B cell (primary cell): ENCODE measurements at regions not wholly inside any gene's neighbourhood (a gene's known extent, or its start where the extent isn't known, plus 50 kb on each side); places are given as distances from the start of the nearest gene placed in this dataset.

Source experiments
- ATAC-seq: fragments of 200-7000 bp; cut with Tn5 transposase; one replicate; pipeline ENCODE4 v1.10.0; 2021; ENCODE audit warnings: low read depth, mild to moderate bottlenecking, moderate number of reproducible peaks, moderate library complexity
- CTCF ChIA-PET: fragments of 350-600 bp; sonication (Branson Sonifier 250); formaldehyde crosslinking; loops from one replicate; lab custom pipeline; 2021; ENCODE audit warnings: antibody characterized with exemption, inconsistent platforms; lab: Charles Lee
- POLR2A ChIA-PET: fragments of 350-600 bp; sonication (Branson Sonifier 250); formaldehyde crosslinking; loops from one replicate; lab custom pipeline; 2021; ENCODE audit warnings: antibody characterized with exemption; lab: Charles Lee
- DNase-seq: peaks from one replicate; pipeline ENCODE4 v3.0.0; 2013
- H2AFZ ChIP-seq: 2 replicates; pipeline ENCODE4 v1.6.1; 2012; ENCODE audit warnings: mild to moderate bottlenecking, low read depth, low read length; ENCODE audit not compliant: insufficient read depth, poor library complexity, severe bottlenecking
- H3K27ac ChIP-seq, 2 donors: 1 replicate in 1 of 2; 2 replicates in 1 of 2; pipeline ENCODE4 v1.5.1; 2012 to 2013; ENCODE audit warnings: low read length in 2 of 2, mild to moderate bottlenecking in 2 of 2, moderate library complexity in 1 of 2
- H3K27me3 ChIP-seq, 4 experiments: fragments of 200-600 bp in 1 of 4; sonication (generic) in 1 of 4; replicated peaks in 1 of 4; 1 replicate in 2 of 4; 2 replicates in 2 of 4; pipeline versions ENCODE4 v1.6.1 to v1.7.0; 2013 to 2016; ENCODE audit warnings: low read length in 3 of 4, mild to moderate bottlenecking in 2 of 4, mixed read lengths in 1 of 4, moderate library complexity in 1 of 4; ENCODE audit not compliant: insufficient read depth in 4 of 4, control insufficient read depth in 3 of 4; ENCODE audit errors: control extremely low read depth in 1 of 4
- H3K36me3 ChIP-seq, 2 experiments: replicated peaks in 1 of 2; 1 replicate in 1 of 2; 2 replicates in 1 of 2; pipeline versions ENCODE4 v1.6.1 to v1.7.1; 2013; ENCODE audit warnings: low read length in 1 of 2; ENCODE audit not compliant: insufficient read depth in 2 of 2, control insufficient read depth in 1 of 2; ENCODE audit errors: control extremely low read depth in 1 of 2, extremely low read depth in 1 of 2
- H3K4me1 ChIP-seq, 2 donors: fragments of 200-600 bp in 1 of 2; sonication (generic) in 1 of 2; 1 replicate in 1 of 2; 2 replicates in 1 of 2; pipeline versions ENCODE4 v1.5.1 to v1.6.1; 2013 to 2017; ENCODE audit warnings: low read length in 2 of 2; ENCODE audit not compliant: control insufficient read depth in 2 of 2, insufficient read depth in 2 of 2
- H3K4me2 ChIP-seq: replicated peaks from 2 replicates; pipeline ENCODE3; 2012; ENCODE audit warnings: mild to moderate bottlenecking, low read depth, low read length; ENCODE audit not compliant: poor library complexity, severe bottlenecking
- H3K4me3 ChIP-seq, 5 experiments: fragments of 200-600 bp in 1 of 5; sonication (generic) in 1 of 5; 1 replicate in 3 of 5; 2 replicates in 2 of 5; pipeline versions ENCODE4 v1.5.1 to v1.7.0; 2011 to 2016; ENCODE audit warnings: low read length in 4 of 5, mild to moderate bottlenecking in 4 of 5, low read depth in 2 of 5, control low read depth in 1 of 5, moderate library complexity in 1 of 5; ENCODE audit not compliant: insufficient read depth in 1 of 5; ENCODE audit errors: control extremely low read depth in 1 of 5, extremely low read depth in 1 of 5
- H3K79me2 ChIP-seq: fragments of 200-600 bp; sonication (generic); one replicate; pipeline ENCODE4 v1.6.0; 2016; ENCODE audit warnings: low read length; ENCODE audit not compliant: control insufficient read depth, insufficient read depth
- H3K9ac ChIP-seq: fragments of 200-600 bp; sonication (generic); 2 replicates; pipeline ENCODE4 v1.6.1; 2017; ENCODE audit warnings: mild to moderate bottlenecking, low read length, moderate library complexity
- H3K9me3 ChIP-seq, 3 donors: one replicate each; pipeline versions ENCODE4 v1.6.1 to v1.7.1; 2013; ENCODE audit warnings: low read length in 2 of 3; ENCODE audit not compliant: control insufficient read depth in 2 of 3, insufficient read depth in 1 of 3; ENCODE audit errors: control extremely low read depth in 1 of 3
- H4K20me1 ChIP-seq: 2 replicates; pipeline ENCODE4 v1.6.0; 2012; ENCODE audit warnings: mild to moderate bottlenecking, low read length; ENCODE audit not compliant: insufficient read depth, control insufficient read depth, poor library complexity, severe bottlenecking
- H3K27ac Mint-ChIP-seq: one replicate; pipeline ENCODE4 v1.8.0; 2021; ENCODE audit warnings: mixed read lengths
- H3K27me3 Mint-ChIP-seq: one replicate; pipeline ENCODE4 v1.8.0; 2021; ENCODE audit warnings: mixed read lengths
- H3K4me1 Mint-ChIP-seq: one replicate; pipeline ENCODE4 v1.8.0; 2021; ENCODE audit warnings: mixed read lengths
- H3K4me3 Mint-ChIP-seq: one replicate; pipeline ENCODE4 v1.8.0; 2021; ENCODE audit warnings: mixed read lengths
- H3K9me3 Mint-ChIP-seq: one replicate; pipeline ENCODE4 v1.8.0; 2022; ENCODE audit warnings: mixed read lengths; ENCODE audit not compliant: insufficient read depth
- CTCF ChIP-seq: fragments of 200-600 bp; IDR thresholded peaks from one replicate; pipeline ENCODE4 v1.8.0; 2022; ENCODE audit warnings: antibody characterized with exemption, mild to moderate bottlenecking
- EZH2 ChIP-seq: IDR thresholded peaks from 2 replicates; pipeline ENCODE4 v1.6.1; 2012; ENCODE audit warnings: borderline replicate concordance, low read depth, mild to moderate bottlenecking, moderate library complexity, low read length; ENCODE audit not compliant: insufficient read depth, poor library complexity, severe bottlenecking
- WGBS: methylation state at CpG from one replicate; pipeline ENCODE4 v1.1.5; 2013; ENCODE audit warnings: missing lambda C conversion rate; ENCODE audit not compliant: insufficient coverage; 5-methylcytosine and 5-hydroxymethylcytosine counted together
- intact Hi-C: fragments of 100-400 bp; cut with micrococcal nuclease; formaldehyde crosslinking; loops from one replicate; pipeline ENCODE4 v1.10.0; 2022

GRCh38 chr3:59153648-59154047 lies 103.8 kb upstream of the CFAP20DC start:
- no peak for ATAC-seq
- CTCF ChIA-PET: no interaction called here
- no CpG with 5 or more reads among the region's 1 CpG for WGBS

GRCh38 chr3:59152943-59153342 lies 103.1 kb upstream of the CFAP20DC start:
- Histone ChIP-seq H4K20me1 (no peaks in the 10 kb centered on the region), H3K27me3 (peaks cover 0 to 6% (median 1%) of the 10 kb centered on the region in 4 experiments), H3K4me1 (no peaks in the 10 kb centered on the region), H3K9me3 (peaks cover 0 to 3% (median 3%) of the 10 kb centered on the region in 3 donors), H3K36me3 (no peaks in the 10 kb centered on the region), H3K4me2 (no peak overlapping the region), H3K27ac (no peak overlapping the region), H3K79me2 (no peaks in the 10 kb centered on the region), H3K9ac (no peak overlapping the region), H3K4me3 (no peak overlapping the region), H2AFZ (no peak overlapping the region)
- ChIA-PET POLR2A (no interaction called here), CTCF (no interaction called here)
- H3K9me3 Mint-ChIP-seq: peaks cover 7% of the 10 kb centered on the region
- H3K27me3 Mint-ChIP-seq: peaks cover 17% of the 10 kb centered on the region
- no peak overlapping the region for H3K27ac Mint-ChIP-seq
- WGBS: no CpG with 5 or more reads among the region's 2 CpGs
- ATAC-seq (no peak), DNase-seq (no peak)
- H3K4me3 Mint-ChIP-seq: no peak overlapping the region
- intact Hi-C loops: no loop called here
- no peak for TF ChIP-seq EZH2
- TF ChIP-seq CTCF: no peak
- H3K4me1 Mint-ChIP-seq: no peaks in the 10 kb centered on the region

More at GRCh38 chr3:59153648-59154047, 103.8 kb upstream of the CFAP20DC start:
- TF ChIP-seq CTCF: no peak
- no peak for TF ChIP-seq EZH2
- no peak overlapping the region for H3K4me2 ChIP-seq
- H4K20me1 ChIP-seq: no peaks in the 10 kb centered on the region
- H3K4me1 ChIP-seq: no peaks in the 10 kb centered on the region
- H3K27ac ChIP-seq: no peak overlapping the region
- intact Hi-C loops: no loop called here
- no peak overlapping the region for H3K9ac ChIP-seq
- H3K27me3 ChIP-seq: peaks cover 0 to 6% (median 1%) of the 10 kb centered on the region in 4 experiments
- no peaks in the 10 kb centered on the region for H3K4me1 Mint-ChIP-seq
- H2AFZ ChIP-seq: no peak overlapping the region
- H3K36me3 ChIP-seq: no peaks in the 10 kb centered on the region
- POLR2A ChIA-PET: no interaction called here
- peaks cover 0 to 3% (median 0%) of the 10 kb centered on the region in 3 donors for H3K9me3 ChIP-seq
- no peak overlapping the region for H3K4me3 ChIP-seq
- peaks cover 6% of the 10 kb centered on the region for H3K9me3 Mint-ChIP-seq
- H3K27ac Mint-ChIP-seq: no peak overlapping the region
- H3K4me3 Mint-ChIP-seq: no peak overlapping the region
- no peaks in the 10 kb centered on the region for H3K79me2 ChIP-seq
- DNase-seq: no peak
- H3K27me3 Mint-ChIP-seq: peaks cover 21% of the 10 kb centered on the region
